RPMI8226 (cell line): ENCODE measurements at regions not wholly inside any gene's neighbourhood (a gene's known extent, or its start where the extent isn't known, plus 50 kb on each side); places are given as distances from the start of the nearest gene placed in this dataset.

ENCODE experiments used
- DNase-seq: peaks from one replicate; pipeline ENCODE4 v3.0.0-alpha.2; 2015

DNA sequence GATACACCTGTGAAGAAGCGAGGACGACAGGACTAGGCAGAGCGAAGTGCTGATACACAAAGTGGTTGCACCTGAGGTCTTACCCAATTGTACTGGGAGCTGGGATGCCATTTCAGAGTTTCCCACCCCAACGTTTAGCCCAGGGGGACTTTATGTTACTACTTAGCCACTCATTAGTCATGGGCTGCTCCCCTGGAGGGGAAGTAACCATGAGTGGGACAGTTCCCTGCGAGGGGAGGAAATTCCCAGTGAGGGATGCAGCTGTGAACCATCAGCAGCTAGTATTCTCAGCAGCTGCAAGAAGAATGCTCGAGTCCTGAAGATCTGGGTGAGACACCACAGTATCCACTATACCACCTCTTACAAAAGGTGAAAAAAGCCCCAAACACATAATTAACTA is 93.7 kb upstream of the ACTBL2 start:
- DNase-seq: no peak

DNA sequence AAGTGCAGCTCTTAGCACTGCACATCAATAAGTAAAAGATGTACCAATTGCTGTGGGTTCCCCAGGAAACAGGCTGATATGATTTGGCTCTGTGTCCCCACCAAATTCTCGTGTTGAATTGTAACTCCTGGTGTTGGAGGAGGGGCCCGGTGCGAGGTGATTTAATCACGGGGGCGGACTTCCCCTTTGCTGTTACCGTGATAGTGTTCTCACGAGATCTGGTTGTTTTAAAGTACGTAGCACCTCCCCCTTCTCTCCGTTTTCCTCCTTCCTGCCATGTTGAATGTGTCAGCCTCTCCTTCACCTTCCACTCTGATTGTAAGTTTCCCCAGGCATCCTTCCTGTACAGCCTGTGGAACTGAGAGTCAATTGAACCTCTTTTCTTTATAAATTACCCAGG is 93.2 kb upstream of the ACTBL2 start:
- peak; percentile 7 for DNase-seq

DNA sequence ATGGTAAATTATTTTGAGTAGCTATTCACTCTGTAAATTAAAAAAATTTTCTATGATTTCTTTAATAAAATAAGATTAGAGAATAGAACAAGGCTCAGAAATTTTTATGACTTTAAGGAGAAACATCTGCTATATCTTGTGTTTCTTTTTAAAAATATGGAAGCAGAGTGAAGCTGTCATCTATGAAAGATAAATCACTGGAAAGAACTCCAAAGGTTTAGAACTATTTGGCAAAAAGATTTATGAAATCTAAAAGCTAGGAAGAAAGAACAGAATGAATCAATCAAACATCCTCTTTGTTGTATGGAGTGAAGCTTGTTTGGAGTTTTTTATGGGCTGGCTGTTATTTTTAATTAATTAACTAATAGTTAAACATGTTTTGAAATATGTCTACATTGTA is 89.8 kb upstream of the ACTBL2 start:
- DNase-seq: no peak

DNA sequence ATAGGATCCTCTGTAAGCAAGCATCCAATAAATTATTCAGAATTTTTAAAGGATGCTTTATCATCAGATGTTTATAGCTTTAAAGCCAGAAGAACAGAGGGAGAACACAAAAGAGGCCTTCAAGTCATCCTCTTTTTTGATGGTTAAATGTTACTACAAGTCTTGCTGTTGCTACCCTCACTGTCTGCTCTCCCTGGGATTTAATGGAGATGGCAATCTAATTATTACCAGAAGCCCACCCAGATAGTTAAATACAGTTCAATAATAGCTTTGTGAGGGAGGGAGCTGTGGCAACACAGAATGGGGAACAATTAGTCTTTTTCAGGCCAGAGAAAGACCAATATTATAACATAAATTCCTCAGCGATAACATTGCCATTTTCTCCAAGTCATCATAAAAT is 87.0 kb upstream of the ACTBL2 start:
- DNase-seq: no peak

DNA sequence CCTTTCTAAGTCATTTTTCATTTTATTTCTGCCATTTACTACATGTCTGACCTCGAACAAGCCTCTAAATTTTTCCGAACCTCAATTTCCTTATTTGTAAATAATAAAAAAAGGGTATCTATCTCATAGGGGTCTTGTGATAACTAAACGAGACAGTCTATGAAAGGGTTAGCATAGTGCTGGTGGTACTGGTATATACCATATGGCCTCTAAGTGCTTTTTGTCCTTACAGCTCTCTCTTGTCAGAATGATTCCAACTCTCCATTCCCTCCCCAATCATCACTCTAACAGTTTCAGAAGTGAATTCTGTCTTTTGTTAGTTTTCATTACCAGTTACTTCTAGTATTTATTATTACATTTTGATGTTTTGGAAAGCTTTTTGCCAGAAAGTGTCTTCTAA is 85.5 kb upstream of the ACTBL2 start:
- DNase-seq: no peak

DNA sequence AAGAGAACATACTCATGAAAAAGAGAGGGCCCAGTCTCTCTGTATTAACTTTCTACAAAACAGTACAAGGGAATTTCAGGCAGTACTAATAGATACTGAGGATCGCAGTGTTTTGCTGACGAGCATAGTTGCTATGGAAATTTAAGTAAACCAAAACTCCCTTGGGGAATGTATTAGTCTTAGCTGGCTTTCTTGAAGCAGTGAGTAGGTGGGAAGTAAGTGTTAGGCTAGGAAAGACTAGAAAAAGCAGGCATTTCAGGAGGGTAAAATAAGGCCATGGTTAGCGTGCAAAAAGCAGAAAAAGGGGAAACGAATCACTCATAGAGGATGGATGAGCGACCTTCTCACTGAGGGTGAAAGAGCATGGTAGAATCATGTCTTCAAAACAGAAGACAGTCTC is 84.3 kb upstream of the ACTBL2 start:
- DNase-seq: no peak

DNA sequence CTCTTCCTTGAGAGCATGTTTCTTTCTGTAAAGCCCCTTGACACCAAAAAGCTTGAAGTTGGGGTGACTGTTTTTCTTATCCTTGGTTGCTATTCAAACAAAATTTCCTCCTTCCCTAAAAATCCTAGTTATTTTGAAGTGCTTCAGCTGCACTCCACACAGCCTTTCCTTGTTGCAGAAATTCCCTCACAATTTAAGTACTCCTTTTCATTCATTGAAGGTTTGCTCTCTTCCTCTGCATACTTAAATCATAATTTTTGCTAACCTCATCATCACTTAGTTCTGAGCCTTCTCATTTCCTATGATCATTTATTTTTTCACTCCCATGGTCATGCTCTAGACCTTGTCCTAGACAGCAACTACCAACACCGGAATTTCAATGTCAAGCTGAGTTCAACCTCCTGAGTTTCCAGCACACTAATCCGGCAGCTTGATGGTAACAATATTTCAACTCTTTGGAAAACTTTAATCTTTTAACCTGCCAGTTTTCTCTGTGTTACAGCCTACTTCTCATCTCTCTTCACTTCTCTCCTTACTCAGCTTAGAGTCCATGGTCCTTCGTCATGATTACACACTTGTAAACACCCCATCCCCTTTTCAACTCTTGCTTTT is 78.7 kb upstream of the ACTBL2 start:
- DNase-seq: no peak

DNA sequence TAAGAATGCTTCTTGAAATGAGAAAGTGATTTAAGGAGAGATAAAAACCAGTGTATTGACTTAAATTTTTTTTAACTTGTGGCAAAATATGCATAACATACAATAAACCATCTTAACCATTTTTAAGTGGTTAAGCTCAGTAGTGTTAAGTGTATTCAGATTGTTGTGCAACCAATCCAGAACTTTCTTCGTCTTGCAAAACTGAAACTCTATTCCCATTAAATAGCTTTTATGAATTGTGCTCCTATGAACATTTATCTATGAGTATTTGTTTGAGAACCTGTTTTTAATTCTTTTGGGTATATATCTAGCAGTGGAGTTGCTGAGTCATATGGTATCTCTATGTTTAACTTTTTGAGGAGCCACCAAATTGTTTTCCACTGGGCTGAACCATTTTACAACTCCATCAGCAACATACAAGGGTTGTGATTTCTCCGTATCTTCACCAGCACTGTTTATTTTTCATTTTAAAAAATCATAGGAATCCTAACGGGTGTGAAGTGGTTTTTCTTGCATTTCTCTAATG is 76.6 kb upstream of the ACTBL2 start:
- DNase-seq: no peak

DNA sequence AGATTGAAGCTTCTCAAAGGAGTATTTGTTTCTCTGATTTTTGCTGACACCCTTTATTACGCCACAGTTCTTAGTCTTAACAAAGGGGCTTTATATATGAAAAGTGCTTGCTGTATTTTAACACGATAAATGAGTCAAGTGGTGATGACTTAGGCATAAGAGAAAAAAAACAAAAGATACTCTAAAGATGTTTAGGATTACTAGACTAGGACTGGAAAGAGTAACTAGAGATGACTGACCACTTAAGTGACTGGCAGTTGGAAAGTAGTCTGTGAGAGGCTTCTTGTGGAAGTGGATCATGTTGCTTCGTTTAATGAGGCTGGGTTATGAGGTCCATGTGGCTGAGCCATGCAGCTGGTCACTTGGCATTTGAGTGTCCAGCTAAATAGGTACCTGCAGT is 69.4 kb upstream of the ACTBL2 start:
- no peak for DNase-seq

DNA sequence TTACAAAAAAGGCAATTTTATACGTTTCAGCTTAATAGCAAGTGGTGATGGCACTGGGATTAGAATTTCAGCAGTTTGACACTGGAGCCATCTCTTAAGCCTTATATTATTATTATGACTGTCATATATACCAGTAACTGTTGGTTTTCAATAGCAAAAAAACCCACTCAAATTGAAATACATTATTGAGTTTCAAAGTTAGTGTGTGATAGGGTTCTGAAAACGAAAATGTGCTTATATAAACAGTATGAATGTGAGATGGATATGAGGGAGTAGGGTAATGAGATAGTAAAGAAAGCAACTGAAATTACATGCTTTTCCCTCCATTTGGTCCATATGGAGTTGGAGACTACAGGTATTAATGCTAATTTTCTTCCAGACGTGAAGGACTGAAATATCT is 68.6 kb upstream of the ACTBL2 start:
- no peak for DNase-seq

DNA sequence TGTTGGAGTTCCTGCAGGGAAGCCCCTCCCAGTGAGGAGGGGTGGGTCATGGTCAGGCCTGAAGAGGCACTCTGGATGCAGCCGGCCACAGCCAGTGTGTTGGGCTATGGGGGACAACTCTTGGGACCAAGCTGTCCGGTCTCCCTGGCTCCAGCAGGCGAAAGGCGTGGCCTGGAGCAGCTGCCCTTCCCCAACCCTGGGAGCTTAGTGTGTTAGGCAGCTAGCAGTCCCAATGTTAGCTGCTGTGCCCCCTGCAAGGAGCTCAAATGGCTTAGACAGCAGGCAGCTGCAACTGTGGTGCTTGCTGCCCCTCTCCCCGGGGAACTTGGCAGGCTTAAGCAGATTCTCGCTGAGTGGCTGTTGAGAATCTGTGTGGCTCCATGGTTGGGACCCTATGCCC is 67.5 kb upstream of the ACTBL2 start:
- no peak for DNase-seq

DNA sequence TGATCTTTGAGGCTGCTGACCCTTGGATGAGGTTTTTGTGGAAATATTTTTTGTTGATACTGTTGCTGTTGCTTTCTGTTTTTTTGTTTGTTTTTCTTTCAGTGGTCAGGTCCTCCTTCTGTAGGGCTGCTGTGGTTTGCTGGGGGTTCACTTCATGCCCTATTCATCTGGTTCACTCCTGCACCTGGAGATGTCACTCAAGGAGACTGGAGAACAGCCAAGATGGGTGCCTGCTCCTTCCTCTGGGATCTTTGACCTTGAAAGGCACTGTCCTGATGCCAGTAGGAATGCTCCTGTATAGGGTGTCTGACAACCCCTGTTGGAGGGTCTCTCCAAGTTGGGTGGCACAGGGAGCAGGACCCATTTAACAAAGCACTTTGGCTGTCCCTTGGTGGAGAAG is 67.0 kb upstream of the ACTBL2 start:
- peak; percentile 12 for DNase-seq

DNA sequence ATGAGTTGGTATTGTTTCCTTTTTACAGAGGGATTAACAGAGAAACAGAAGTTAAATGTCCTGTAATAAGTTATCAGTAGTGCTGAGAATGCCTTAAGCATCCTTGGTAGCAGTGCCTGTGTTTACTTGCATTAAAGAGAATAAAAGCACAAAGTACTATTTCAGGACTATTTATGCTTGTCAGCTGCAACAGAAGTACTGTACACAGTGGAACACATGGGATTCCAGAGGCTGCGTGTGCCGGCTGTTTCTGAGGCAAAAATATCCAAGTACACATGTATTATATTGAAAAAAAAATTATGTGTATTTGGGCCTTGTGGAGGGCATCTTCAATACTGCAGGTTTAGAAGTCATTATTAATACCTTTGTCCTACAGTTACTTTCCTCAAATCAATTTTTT is 58.2 kb upstream of the ACTBL2 start:
- DNase-seq: no peak

DNA sequence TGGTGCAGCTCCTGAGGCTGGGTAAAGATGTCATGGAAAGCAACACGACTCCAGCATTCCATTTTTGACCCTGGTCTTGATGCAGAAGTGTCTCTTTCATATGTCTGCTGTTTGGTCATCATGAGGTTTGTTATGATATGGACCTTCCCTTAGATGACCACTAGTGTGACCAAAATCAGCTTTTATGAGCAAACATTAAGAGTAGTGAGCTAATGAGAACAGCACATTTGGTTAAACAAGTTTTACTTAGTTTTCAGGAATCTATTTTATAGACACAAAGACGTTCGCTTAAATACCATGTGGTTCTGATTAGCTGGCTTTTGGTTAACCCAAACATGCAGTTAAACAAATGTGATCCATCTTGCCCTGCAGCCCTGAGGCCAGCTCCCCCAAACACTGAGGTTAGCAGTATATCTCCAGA is 56.7 kb upstream of the ACTBL2 start:
- DNase-seq: no peak

DNA sequence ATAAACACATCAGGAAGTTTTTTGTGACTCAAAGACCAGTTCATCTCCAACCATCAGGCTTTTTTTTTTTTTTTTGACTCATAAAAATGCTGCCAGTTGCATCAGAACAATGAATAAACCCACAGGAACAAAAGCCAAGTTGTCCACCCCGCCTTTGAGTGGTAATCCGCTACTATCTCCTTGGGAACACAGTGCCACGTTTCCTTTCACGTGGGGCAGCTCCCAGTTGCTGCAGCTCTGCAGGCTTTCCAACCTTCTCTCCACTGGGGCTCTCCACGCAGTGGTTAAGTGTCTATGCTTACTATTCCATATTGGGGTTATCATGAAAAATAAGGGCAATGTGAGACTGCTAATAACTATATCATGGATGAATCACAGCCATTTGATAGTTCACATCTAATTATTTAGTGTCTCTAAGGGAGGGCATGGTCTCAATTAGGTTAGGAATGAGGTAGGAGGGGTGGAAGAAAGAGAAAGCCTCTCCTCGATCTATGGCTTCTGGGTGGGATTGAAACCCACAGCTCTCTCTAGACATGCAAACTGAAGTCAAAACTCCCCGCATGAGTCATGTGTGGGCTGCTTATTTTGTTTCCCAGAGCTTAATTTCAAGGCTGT is 55.8 kb upstream of the ACTBL2 start:
- DNase-seq: no peak

DNA sequence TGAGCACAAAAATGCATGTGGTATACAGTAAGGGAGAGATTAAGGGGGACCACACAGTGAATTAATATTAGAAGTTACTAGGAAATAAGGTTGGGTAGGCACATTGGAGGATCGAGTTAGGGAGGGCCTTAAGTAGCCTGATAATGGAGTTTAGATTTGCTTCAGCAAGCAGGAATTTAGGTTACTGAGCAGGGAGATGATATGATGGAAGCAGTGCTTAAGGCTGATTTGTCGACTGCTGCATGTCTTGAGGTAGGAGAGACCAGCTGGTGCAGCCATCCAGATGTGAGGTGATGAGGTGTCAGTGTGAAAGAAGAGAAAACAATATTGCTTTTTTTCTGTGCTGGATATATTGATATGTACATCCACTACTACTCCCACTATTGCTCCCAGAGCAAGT is 55.2 kb upstream of the ACTBL2 start:
- DNase-seq: no peak

DNA sequence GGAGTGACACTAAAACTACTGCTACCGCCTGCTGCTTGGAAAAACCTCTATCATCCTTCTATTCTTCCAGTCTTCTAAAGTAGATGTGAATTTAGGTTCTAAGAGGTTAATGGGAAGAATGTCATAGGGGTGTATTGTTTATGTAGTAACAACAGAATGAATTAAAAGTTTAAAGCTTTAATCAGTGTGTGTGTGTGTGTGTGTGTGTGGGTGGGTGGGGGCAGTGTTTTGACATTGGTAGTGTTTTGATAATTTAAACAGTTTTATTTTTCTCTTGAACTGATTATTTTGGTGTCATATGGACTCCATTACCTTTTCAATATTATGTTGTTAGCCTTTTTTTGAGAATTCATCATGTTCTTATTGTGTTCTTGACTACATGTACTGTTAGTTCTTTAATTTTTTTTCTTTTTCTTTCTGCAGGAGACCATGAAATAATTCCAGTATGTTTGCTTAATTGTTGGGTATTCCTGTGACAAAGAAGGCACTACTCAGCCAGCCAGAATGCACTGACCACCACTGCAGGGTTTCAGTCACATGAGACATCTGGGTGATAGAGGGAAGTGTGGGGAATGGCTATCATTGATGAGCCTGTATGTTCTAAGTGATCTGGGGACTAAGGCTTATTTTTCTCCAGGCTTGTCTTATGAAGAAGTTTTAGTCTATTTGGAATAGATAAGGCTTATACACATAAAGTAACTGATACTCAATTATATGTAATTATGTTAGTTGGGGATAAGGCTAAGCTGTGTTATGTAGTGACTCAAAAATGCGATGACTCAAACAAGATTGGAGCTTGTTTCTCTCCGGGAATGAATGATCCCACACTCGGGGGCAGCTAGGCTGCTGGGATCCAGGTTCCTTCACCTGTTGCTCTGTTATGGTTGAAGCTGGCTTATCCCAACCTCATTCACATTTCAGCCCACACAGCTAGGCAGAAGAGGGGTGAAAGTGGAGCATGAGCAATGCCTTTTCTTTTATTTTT is 50.2 kb upstream of the ACTBL2 start:
- DNase-seq: peak; percentile 16
